AG10803 (cell line): ENCODE measurements at regions not wholly inside any gene's neighbourhood (a gene's known extent, or its start where the extent isn't known, plus 50 kb on each side); places are given as distances from the start of the nearest gene placed in this dataset.
A peak's percentile ranks its signal among the peaks of the same experiment; 100 is the strongest.

Experiments used
- DNase-seq: peaks from one replicate; pipeline ENCODE4 v3.0.0; 2010; ENCODE audit warnings: low read depth
- H3K4me3 ChIP-seq: 2 replicates; pipeline ENCODE4 v1.5.1; 2011; ENCODE audit warnings: mild to moderate bottlenecking, low read length, control low read depth
- CTCF ChIP-seq: conservative IDR thresholded peaks from 2 replicates; pipeline ENCODE4 v1.5.1; 2011; ENCODE audit warnings: mild to moderate bottlenecking, low read length, control low read depth, inconsistent platforms

GRCh38 chr1:218863987-218864386 is 309.7 kb upstream of the LYPLAL1 start:
- H3K4me3 ChIP-seq = no peak overlapping the region
- no peak for DNase-seq
- TF ChIP-seq CTCF = no peak

- peak; percentile 9 for DNase-seq
- no peak overlapping the region for H3K4me3 ChIP-seq
- TF ChIP-seq CTCF = no peak
Measured at GRCh38 chr1:218865591-218865990, 308.1 kb upstream of the LYPLAL1 start.

DNA sequence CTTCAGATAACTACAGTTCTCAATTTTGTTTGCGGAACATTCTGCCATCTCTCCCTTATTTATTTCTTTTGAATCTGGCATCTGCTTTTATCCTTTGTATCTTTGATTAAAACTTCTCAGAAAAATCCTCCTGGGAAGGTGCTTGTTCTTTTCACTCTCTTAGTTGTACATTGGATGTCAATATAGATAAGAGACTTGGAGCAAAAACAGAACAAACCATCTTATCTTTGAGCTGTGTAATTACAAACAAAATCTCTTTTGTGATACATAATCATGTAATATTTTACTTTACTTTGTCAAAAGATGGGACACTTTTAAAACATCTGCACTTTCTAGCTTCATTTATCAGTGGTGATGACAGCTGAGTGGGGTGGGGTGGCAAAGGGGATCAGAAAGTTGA is 307.2 kb upstream of the LYPLAL1 start:
- H3K4me3 ChIP-seq = no peak overlapping the region
- DNase-seq = no peak
- no peak for TF ChIP-seq CTCF

GRCh38 chr1:218867066-218867465 is 306.6 kb upstream of the LYPLAL1 start:
- no peak for TF ChIP-seq CTCF

GRCh38 chr1:218867941-218868626 is 305.6 kb upstream of the LYPLAL1 start:
- TF ChIP-seq CTCF = no peak
- H3K4me3 ChIP-seq = no peak overlapping the region
- DNase-seq = no peak

More at GRCh38 chr1:218867066-218867465, 306.6 kb upstream of the LYPLAL1 start:
- no peak for DNase-seq
- no peak overlapping the region for H3K4me3 ChIP-seq

DNA sequence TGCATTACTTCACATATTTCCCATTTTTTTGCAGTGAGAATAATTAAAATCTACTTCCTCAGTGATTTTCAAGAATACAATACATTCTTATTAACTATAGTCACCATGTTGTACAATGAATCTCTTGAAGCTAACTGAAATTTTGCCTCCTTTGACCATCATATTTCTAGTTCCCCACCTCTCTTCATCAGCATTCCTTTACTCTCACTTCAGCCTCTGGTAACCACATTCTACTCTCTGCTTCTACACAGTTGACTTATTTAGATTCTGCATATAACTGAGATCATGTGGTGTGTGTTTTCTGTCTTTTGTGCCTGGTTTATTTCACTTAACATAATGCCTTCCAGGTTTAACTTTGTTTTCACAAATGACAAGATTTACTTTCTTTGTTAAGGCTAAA is 304.4 kb upstream of the LYPLAL1 start:
- peak; percentile 7 for DNase-seq
- no peak overlapping the region for H3K4me3 ChIP-seq
- TF ChIP-seq CTCF = no peak

DNA sequence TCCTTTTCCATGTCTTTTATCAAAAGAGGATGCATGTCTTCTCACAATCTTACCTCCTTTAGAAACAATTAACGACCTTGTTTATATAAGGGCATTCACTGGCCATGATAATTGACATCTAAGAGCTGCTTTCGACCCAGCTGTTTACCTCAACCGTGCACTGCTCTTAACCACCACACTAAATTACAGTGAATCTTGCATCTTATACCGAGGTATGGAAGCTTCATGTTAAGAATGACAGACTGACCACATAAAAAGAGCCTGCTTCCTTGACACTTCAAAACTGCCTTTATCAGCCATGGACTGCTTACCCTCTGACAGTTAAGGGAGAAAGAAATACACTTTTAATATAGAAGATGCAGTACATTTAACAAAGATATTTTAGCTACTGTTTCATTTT is 301.7 kb upstream of the LYPLAL1 start:
- no peak for TF ChIP-seq CTCF
- DNase-seq = no peak
- H3K4me3 ChIP-seq = no peak overlapping the region
